KMS-11 (cell line): ENCODE measurements at regions not wholly inside any gene's neighbourhood (a gene's known extent, or its start where the extent isn't known, plus 50 kb on each side); places are given as distances from the start of the nearest gene placed in this dataset.

ENCODE experiments used
- H2AFZ ChIP-seq: fragments of 200-600 bp; sonication (generic); 2 replicates; pipeline ENCODE4 v1.6.1; 2016; ENCODE audit warnings: antibody characterized with exemption, mixed run types, low read depth
- H3K27ac ChIP-seq: fragments of 200-600 bp; sonication (generic); 2 replicates; pipeline ENCODE4 v1.6.1; 2016; ENCODE audit warnings: mild to moderate bottlenecking, mixed run types
- H3K27me3 ChIP-seq: fragments of 200-600 bp; sonication (generic); 2 replicates; pipeline ENCODE4 v1.6.1; 2017; ENCODE audit warnings: mild to moderate bottlenecking, low read depth, mixed run types, moderate library complexity; ENCODE audit not compliant: insufficient read depth
- H3K36me3 ChIP-seq: fragments of 200-600 bp; sonication (generic); 2 replicates; pipeline ENCODE4 v1.6.1; 2017; ENCODE audit warnings: mild to moderate bottlenecking, mixed run types; ENCODE audit not compliant: insufficient read depth
- H3K4me1 ChIP-seq: fragments of 200-600 bp; sonication (generic); 2 replicates; pipeline ENCODE4 v1.6.1; 2016; ENCODE audit warnings: mild to moderate bottlenecking, low read depth, mixed run types; ENCODE audit not compliant: poor library complexity, severe bottlenecking
- H3K4me2 ChIP-seq: fragments of 200-600 bp; sonication (generic); 2 replicates; pipeline ENCODE4 v1.7.0; 2016; ENCODE audit warnings: mild to moderate bottlenecking, mixed run types
- H3K4me3 ChIP-seq: fragments of 200-600 bp; sonication (generic); IDR thresholded peaks from 2 replicates; pipeline ENCODE4 v1.6.1; 2017; ENCODE audit warnings: low read depth, low read length, mixed read lengths; ENCODE audit not compliant: insufficient read depth
- H3K79me2 ChIP-seq: fragments of 200-600 bp; sonication (generic); 2 replicates; pipeline ENCODE4 v1.6.1; 2016; ENCODE audit warnings: low read depth, mixed run types; ENCODE audit not compliant: insufficient read depth
- H3K9ac ChIP-seq: fragments of 200-600 bp; sonication (generic); 2 replicates; pipeline ENCODE4 v1.6.1; 2016; ENCODE audit warnings: mild to moderate bottlenecking, mixed run types
- H4K20me1 ChIP-seq: fragments of 200-600 bp; sonication (generic); 2 replicates; pipeline ENCODE4 v1.6.1; 2016; ENCODE audit warnings: mild to moderate bottlenecking, mixed run types; ENCODE audit not compliant: insufficient read depth
- TF ChIP-seq, protein P1 (sequence below): fragments of 200-600 bp; sonication (generic); conservative IDR thresholded peaks from 2 replicates; pipeline ENCODE4 v1.6.1; 2017; ENCODE audit warnings: low read depth, mild to moderate bottlenecking, antibody characterized with exemption, low read length, moderate library complexity, mixed read lengths

DNA sequence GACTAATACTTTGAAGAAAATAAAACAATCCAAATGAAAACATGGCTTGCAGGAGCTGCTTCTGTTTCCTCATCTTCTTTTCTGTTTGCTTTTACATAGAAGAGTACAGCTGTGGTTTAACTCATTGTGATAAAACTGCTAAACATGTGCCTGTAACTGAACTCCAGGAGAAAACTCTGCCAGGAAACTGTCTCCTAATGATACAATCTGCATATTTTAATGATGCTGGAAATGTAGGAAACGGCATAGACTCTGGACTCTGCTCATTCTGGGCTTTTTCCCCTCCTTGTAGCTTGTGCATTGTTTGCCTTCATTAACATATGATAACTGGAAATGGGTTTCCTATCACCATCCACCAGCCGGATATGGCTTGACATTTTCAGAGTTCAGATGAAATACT is 813.3 kb upstream of the WWC1 start:
- no peaks in the 10 kb centered on the region for H3K27me3 ChIP-seq

DNA sequence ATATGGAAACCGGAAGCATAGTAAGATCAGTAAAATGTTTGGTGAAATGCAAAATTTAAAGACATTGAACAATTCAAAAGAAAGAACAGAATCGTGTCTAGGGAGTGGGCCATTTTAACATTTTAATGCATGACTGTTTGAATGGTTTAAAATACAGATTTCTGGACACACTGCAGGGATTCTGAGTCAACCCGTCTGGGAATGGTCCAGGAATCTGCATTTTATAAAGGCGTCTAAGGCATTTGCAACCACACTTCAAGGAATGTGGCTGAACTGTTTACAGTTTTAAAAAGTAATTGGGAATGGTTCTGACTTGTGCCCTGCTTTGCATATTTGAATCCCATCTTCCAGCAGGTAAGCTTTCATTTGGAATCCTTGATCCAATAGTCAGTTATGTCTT is 811.7 kb upstream of the WWC1 start:
- TF ChIP-seq, protein P1, sequence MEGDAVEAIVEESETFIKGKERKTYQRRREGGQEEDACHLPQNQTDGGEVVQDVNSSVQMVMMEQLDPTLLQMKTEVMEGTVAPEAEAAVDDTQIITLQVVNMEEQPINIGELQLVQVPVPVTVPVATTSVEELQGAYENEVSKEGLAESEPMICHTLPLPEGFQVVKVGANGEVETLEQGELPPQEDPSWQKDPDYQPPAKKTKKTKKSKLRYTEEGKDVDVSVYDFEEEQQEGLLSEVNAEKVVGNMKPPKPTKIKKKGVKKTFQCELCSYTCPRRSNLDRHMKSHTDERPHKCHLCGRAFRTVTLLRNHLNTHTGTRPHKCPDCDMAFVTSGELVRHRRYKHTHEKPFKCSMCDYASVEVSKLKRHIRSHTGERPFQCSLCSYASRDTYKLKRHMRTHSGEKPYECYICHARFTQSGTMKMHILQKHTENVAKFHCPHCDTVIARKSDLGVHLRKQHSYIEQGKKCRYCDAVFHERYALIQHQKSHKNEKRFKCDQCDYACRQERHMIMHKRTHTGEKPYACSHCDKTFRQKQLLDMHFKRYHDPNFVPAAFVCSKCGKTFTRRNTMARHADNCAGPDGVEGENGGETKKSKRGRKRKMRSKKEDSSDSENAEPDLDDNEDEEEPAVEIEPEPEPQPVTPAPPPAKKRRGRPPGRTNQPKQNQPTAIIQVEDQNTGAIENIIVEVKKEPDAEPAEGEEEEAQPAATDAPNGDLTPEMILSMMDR, result no peak
- Histone ChIP-seq H3K4me3 (no peak overlapping the region), H4K20me1 (no peaks in the 10 kb centered on the region)

More for the DNA sequence above, 813.3 kb upstream of the WWC1 start:
- no peaks in the 10 kb centered on the region for H3K4me1 ChIP-seq
- no peak overlapping the region for H3K4me2 ChIP-seq
- H3K9ac ChIP-seq, result no peak overlapping the region
- H3K79me2 ChIP-seq, result no peaks in the 10 kb centered on the region
- TF ChIP-seq, protein P1, result no peak
- no peaks in the 10 kb centered on the region for H4K20me1 ChIP-seq
- H3K4me3 ChIP-seq, result no peak overlapping the region
- no peaks in the 10 kb centered on the region for H3K36me3 ChIP-seq
- no peak overlapping the region for H2AFZ ChIP-seq
- H3K27ac ChIP-seq, result no peak overlapping the region

DNA sequence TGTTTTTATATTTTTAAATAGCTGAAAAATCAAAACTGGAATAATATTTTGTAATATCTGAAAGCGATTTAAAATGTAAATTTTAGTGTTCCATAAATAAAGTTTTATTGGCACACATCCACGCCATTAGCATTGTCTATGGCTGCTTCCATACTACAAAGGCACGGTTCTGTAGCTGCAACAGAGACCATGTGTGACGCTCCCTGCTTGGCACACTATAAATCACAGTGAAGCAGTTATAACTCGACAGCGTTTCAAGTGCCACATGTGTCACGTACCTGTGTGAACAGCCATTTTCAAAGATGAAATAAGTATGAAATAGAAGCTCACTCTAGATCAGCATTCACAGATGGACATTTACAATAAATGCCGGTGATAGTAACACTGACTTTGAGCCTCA is 810.1 kb upstream of the WWC1 start:
- H3K4me3 ChIP-seq, result no peak overlapping the region
- H3K36me3 ChIP-seq, result no peaks in the 10 kb centered on the region
- H3K27ac ChIP-seq, result no peak overlapping the region
- H3K4me2 ChIP-seq, result no peak overlapping the region
- H3K9ac ChIP-seq, result no peak overlapping the region
- no peaks in the 10 kb centered on the region for H4K20me1 ChIP-seq
- no peak overlapping the region for H2AFZ ChIP-seq
- H3K79me2 ChIP-seq, result no peaks in the 10 kb centered on the region
- no peaks in the 10 kb centered on the region for H3K4me1 ChIP-seq
- H3K27me3 ChIP-seq, result no peaks in the 10 kb centered on the region
- TF ChIP-seq, protein P1, result no peak

More for the DNA sequence above, 811.7 kb upstream of the WWC1 start:
- H3K27ac ChIP-seq, result no peak overlapping the region
- H3K9ac ChIP-seq, result no peak overlapping the region
- no peaks in the 10 kb centered on the region for H3K36me3 ChIP-seq
- no peak overlapping the region for H2AFZ ChIP-seq
- H3K27me3 ChIP-seq, result no peaks in the 10 kb centered on the region
- no peaks in the 10 kb centered on the region for H3K4me1 ChIP-seq
- H3K4me2 ChIP-seq, result no peak overlapping the region
- no peaks in the 10 kb centered on the region for H3K79me2 ChIP-seq

DNA sequence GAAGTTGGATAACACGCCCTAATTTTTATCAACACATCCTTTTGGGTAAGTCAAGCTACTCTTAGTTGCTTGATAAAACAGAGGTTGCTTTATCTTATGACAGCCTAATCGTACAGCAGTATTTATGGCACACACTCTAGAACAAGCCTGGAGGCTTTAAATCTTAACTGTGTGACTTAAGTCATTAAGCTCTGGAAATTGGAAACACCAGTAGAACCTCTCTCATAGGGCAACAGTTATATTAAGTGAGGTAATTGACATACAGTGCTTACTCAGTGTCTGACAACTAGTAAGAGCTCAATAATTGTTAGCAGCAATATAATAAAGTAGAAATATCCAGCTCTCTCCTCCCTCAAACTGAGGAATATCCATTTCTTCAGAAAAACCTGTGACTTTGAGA is 808.9 kb upstream of the WWC1 start:
- no peak overlapping the region for H3K9ac ChIP-seq
- no peak overlapping the region for H3K4me2 ChIP-seq
- no peak overlapping the region for H3K4me3 ChIP-seq
- no peak overlapping the region for H2AFZ ChIP-seq
- no peaks in the 10 kb centered on the region for H3K27me3 ChIP-seq
- no peaks in the 10 kb centered on the region for H3K36me3 ChIP-seq
- no peaks in the 10 kb centered on the region for H3K4me1 ChIP-seq
- no peak overlapping the region for H3K27ac ChIP-seq
- TF ChIP-seq, protein P1, result no peak
- H4K20me1 ChIP-seq, result no peaks in the 10 kb centered on the region
- H3K79me2 ChIP-seq, result no peaks in the 10 kb centered on the region
